RWPE2 (cell line): ENCODE measurements at regions not wholly inside any gene's neighbourhood (a gene's known extent, or its start where the extent isn't known, plus 50 kb on each side); places are given as distances from the start of the nearest gene placed in this dataset.

Source experiments
- ATAC-seq: fragments of 200-7000 bp; cut with Tn5 transposase; 3 replicates; pipeline ENCODE4 v1.9.1; 2021; ENCODE audit warnings: low read depth
- DNase-seq: peaks from one replicate; pipeline ENCODE4 v3.0.0-alpha.2; 2020; ENCODE audit warnings: low spot score
- H3K27ac ChIP-seq: fragments of 450-650 bp; 2 replicates; pipeline ENCODE4 v1.5.1; 2017; ENCODE audit warnings: mild to moderate bottlenecking; ENCODE audit not compliant: poor library complexity, severe bottlenecking
- H3K27me3 ChIP-seq: fragments of 250-450 bp; sonication (Bioruptor Pico); 2 replicates; pipeline ENCODE4 v1.5.1; 2021; ENCODE audit warnings: mild to moderate bottlenecking, moderate library complexity; ENCODE audit not compliant: insufficient read depth, poor library complexity, severe bottlenecking
- H3K36me3 ChIP-seq: fragments of 250-450 bp; sonication (Bioruptor Pico); 2 replicates; pipeline ENCODE4 v1.5.1; 2020; ENCODE audit warnings: low read depth, mild to moderate bottlenecking, moderate library complexity
- H3K4me1 ChIP-seq: fragments of 250-450 bp; sonication (Bioruptor Pico); 2 replicates; pipeline ENCODE4 v1.5.1; 2021; ENCODE audit warnings: mild to moderate bottlenecking, moderate library complexity; ENCODE audit not compliant: insufficient read depth, poor library complexity, severe bottlenecking
- H3K4me3 ChIP-seq: fragments of 250-450 bp; sonication (Bioruptor Pico); 2 replicates; pipeline ENCODE4 v1.5.1; 2021; ENCODE audit warnings: mild to moderate bottlenecking, moderate library complexity; ENCODE audit not compliant: severe bottlenecking
- H3K9me3 ChIP-seq: fragments of 250-450 bp; sonication (Bioruptor Pico); 2 replicates; pipeline ENCODE4 v1.5.1; 2021; ENCODE audit warnings: mild to moderate bottlenecking, moderate library complexity; ENCODE audit not compliant: severe bottlenecking
- TF ChIP-seq, protein P1 (sequence below): fragments of 450-650 bp; IDR thresholded peaks from one replicate; pipeline ENCODE4 v1.5.1; 2017; ENCODE audit warnings: mild to moderate bottlenecking, moderate library complexity; ENCODE audit not compliant: poor library complexity, severe bottlenecking

DNA sequence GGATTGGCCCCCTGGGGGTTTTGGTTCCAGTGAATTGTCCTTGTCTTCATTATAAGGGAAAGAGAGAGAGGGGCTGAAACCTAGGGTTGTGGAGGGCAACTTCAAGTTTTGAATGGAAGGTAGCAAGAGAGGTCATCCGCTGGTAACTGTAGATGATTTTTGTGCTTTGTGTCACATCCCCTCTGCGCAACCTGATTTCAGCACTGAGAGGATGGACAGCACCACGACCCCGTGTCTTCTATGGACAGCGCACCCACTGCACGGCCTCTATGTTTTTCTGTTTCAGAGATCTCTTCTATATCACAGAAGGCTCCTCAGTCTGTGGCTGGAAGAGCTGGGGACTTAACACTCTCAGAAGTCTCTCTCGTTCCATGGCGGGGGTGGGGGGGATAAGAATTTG is 127.0 kb upstream of the RPH3A start:
- DNase-seq, result no peak

DNA sequence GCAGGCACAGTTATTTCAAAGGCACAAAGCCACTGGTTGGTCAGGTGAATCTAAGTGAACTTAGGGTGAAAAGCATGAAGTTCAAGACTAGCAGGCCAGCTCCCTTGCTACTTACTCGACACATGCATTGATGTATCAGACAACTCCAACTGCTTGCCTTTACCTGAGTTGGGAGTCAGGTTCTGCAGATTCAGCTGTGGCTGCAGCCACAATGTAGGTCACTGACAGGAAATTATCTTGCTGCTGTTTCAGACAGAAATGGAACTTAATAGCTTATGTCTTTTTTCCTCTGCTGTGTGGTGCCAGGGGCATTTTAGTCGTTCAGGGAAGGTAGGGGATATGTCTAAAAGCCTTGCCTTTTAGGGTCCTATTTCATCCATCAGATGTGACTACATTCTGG is 125.6 kb upstream of the RPH3A start:
- Histone ChIP-seq H3K4me1 (no peaks in the 10 kb centered on the region), H3K27ac (no peak overlapping the region)

More for the DNA sequence above, 127.0 kb upstream of the RPH3A start:
- H3K4me3 ChIP-seq, result no peak overlapping the region
- no peaks in the 10 kb centered on the region for H3K27me3 ChIP-seq
- no peak overlapping the region for H3K27ac ChIP-seq
- H3K36me3 ChIP-seq, result no peaks in the 10 kb centered on the region
- TF ChIP-seq, protein P1, sequence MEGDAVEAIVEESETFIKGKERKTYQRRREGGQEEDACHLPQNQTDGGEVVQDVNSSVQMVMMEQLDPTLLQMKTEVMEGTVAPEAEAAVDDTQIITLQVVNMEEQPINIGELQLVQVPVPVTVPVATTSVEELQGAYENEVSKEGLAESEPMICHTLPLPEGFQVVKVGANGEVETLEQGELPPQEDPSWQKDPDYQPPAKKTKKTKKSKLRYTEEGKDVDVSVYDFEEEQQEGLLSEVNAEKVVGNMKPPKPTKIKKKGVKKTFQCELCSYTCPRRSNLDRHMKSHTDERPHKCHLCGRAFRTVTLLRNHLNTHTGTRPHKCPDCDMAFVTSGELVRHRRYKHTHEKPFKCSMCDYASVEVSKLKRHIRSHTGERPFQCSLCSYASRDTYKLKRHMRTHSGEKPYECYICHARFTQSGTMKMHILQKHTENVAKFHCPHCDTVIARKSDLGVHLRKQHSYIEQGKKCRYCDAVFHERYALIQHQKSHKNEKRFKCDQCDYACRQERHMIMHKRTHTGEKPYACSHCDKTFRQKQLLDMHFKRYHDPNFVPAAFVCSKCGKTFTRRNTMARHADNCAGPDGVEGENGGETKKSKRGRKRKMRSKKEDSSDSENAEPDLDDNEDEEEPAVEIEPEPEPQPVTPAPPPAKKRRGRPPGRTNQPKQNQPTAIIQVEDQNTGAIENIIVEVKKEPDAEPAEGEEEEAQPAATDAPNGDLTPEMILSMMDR, result no peak
- ATAC-seq, result no peak
- H3K9me3 ChIP-seq, result no peaks in the 10 kb centered on the region
- H3K4me1 ChIP-seq, result no peaks in the 10 kb centered on the region

DNA sequence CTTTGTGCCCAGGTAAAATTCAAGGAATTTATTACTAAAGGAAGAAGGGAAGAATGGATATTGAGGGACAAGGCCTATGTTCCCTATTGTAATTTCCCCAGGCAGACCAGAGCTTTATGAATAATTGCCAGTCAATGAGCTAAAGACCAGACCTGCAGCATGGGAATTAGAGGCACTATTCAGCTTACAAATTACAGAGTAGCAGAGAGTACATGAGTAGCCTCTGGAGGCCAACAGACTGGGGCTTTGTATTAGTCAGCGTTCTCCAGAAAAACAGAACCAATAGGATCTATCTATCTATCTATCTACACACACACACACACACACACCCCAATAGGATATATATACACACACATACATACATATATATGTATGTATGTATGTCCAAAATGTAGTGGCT is 120.0 kb upstream of the RPH3A start:
- Histone ChIP-seq H3K27ac (no peak overlapping the region), H3K4me3 (no peak overlapping the region), H3K27me3 (peaks cover 33% of the 10 kb centered on the region), H3K4me1 (no peaks in the 10 kb centered on the region), H3K9me3 (no peaks in the 10 kb centered on the region), H3K36me3 (no peaks in the 10 kb centered on the region)
- DNase-seq, result no peak
- TF ChIP-seq, protein P1, result no peak
- ATAC-seq, result no peak

More for the DNA sequence above, 125.6 kb upstream of the RPH3A start:
- TF ChIP-seq, protein P1, result no peak
- no peaks in the 10 kb centered on the region for H3K27me3 ChIP-seq
- DNase-seq (no peak), ATAC-seq (no peak)
- no peaks in the 10 kb centered on the region for H3K36me3 ChIP-seq
- no peaks in the 10 kb centered on the region for H3K9me3 ChIP-seq
- no peak overlapping the region for H3K4me3 ChIP-seq

DNA sequence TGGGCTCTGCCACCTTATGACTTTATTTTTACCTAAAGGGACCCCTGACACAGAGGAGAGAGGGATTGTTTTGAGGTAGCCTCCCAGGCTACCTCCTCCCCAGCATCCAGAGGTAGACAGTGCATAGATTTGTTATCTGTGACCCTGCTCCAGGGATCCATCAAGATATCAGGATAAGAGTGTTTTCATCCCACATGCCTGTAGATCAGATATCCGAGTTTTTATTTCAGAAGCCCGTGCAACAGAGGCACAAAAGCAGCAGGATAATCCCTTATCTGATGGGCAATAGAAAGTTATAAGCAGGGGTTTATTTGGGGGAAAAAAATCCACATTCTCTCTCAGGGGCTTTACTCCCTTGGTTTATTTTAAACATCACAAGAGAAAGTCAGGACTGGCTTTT is 117.0 kb upstream of the RPH3A start:
- no peak for DNase-seq
- ATAC-seq, result no peak
- H3K4me1 ChIP-seq, result no peaks in the 10 kb centered on the region
- peaks cover 43% of the 10 kb centered on the region for H3K27me3 ChIP-seq
- TF ChIP-seq, protein P1, result no peak
- no peaks in the 10 kb centered on the region for H3K36me3 ChIP-seq
- H3K4me3 ChIP-seq, result no peak overlapping the region
- H3K27ac ChIP-seq, result no peak overlapping the region
- no peaks in the 10 kb centered on the region for H3K9me3 ChIP-seq

DNA sequence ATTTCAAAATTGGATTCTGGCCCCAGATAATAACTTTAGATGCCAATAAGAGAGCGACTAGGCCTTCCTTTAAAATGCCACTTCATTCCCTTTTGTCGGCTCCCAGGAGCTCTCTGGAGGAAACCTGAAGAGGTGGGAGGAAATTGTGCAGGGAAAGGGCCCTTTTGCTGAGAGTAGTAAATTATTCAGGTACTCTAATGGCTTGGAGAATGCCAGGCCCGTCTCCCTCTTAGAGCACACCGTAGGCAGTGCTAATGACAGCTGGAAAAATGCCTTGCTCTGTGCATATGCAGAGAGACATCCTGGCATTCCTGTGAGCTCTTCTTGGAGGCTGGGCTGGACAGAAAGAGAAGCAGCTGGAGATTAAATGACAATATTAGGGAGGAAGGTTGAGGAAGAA is 115.0 kb upstream of the RPH3A start:
- H3K4me3 ChIP-seq, result no peak overlapping the region
- H3K4me1 ChIP-seq, result no peaks in the 10 kb centered on the region
- peaks cover 50% of the 10 kb centered on the region for H3K27me3 ChIP-seq
- TF ChIP-seq, protein P1, result no peak
- DNase-seq, result no peak
- no peak for ATAC-seq
- no peak overlapping the region for H3K27ac ChIP-seq
- H3K9me3 ChIP-seq, result no peaks in the 10 kb centered on the region
- H3K36me3 ChIP-seq, result no peaks in the 10 kb centered on the region
